Stomach smooth muscle (tissue), 2 donors: ENCODE measurements at regions not wholly inside any gene's neighbourhood (a gene's known extent, or its start where the extent isn't known, plus 50 kb on each side); places are given as distances from the start of the nearest gene placed in this dataset.

Experiments used
- H3K27ac ChIP-seq: one replicate; pipeline ENCODE4 v1.7.0; 2013; ENCODE audit warnings: mild to moderate bottlenecking, low read length, inconsistent platforms
- H3K27me3 ChIP-seq, 2 donors: one replicate each; pipeline ENCODE4 v1.7.0; 2013; ENCODE audit warnings: low read length in 2 of 2; ENCODE audit not compliant: insufficient read depth in 2 of 2, control insufficient read depth in 1 of 2
- H3K36me3 ChIP-seq, 2 donors: one replicate each; pipeline ENCODE4 v1.7.0; 2013; ENCODE audit warnings: low read length in 2 of 2; ENCODE audit not compliant: control insufficient read depth in 2 of 2, insufficient read depth in 2 of 2
- H3K4me1 ChIP-seq: one replicate; pipeline ENCODE4 v1.7.0; 2013; ENCODE audit warnings: low read length; ENCODE audit not compliant: control insufficient read depth, insufficient read depth
- H3K4me3 ChIP-seq, 2 donors: one replicate each; pipeline ENCODE4 v1.7.0; 2013; ENCODE audit warnings: low read length in 2 of 2
- H3K9ac ChIP-seq, 2 donors: one replicate each; pipeline ENCODE4 v1.7.0; 2013; ENCODE audit warnings: low read length in 2 of 2, mild to moderate bottlenecking in 1 of 2
- H3K9me3 ChIP-seq, 2 donors: one replicate each; pipeline ENCODE4 v1.7.0; 2013; ENCODE audit warnings: low read length in 2 of 2; ENCODE audit not compliant: control insufficient read depth in 2 of 2
- donor health status: healthy.
- donor health status: Pancreatic carcinoma.

GRCh38 chr7:109343678-109344077, 774.0 kb downstream of the DNAJB9 start:
- Histone ChIP-seq H3K36me3 (no peaks in the 10 kb centered on the region), H3K9ac (no peak overlapping the region), H3K27ac (no peak overlapping the region), H3K4me1 (no peaks in the 10 kb centered on the region), H3K27me3 (no peaks in the 10 kb centered on the region), H3K9me3 (no peaks in the 10 kb centered on the region), H3K4me3 (no peak overlapping the region)

- Histone ChIP-seq H3K4me3 (no peak overlapping the region), H3K9ac (no peak overlapping the region), H3K27me3 (no peaks in the 10 kb centered on the region), H3K4me1 (no peaks in the 10 kb centered on the region), H3K36me3 (no peaks in the 10 kb centered on the region), H3K27ac (no peak overlapping the region), H3K9me3 (no peaks in the 10 kb centered on the region)
Observed at GRCh38 chr7:109351493-109351892, 781.8 kb downstream of the DNAJB9 start.

DNA sequence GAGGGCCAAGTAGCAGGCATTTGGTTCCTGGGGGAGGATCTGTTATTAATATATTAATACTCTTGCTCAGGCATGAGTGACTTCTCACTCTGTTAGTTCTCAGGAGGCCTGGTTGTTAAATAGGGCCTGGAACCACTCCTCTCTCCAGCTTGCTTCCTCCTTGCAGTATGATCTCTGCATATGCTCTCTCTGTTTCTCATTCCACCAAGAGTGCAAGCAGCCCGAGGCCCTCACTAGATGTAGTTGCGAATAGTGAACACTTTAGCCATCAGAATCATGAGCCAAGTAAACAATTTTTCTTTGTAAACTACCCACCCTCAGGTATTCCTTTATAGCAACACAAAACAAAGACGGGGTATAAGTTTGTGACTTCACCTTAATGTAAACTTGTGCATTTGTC, 784.3 kb downstream of the DNAJB9 start:
- no peak overlapping the region for H3K27ac ChIP-seq

DNA sequence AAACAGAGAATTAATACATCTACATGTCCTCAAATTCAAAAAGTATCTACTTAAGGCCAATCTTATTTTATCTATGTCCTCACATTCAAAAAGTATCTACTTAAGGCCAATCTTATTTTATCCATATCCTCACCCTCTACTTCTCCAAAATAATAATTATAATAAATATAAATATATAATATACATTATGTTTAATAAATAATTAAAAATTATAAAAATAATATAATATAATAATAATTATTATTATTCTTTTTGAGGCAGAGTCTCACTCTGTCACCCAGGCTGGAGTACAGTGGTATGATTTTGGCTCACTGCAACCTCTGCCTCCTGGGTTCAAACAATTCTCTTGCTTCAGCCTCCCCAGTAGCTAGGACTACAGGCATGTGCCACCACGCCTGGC, 784.9 kb downstream of the DNAJB9 start:
- Histone ChIP-seq H3K9ac (no peak overlapping the region), H3K9me3 (no peaks in the 10 kb centered on the region), H3K4me3 (no peak overlapping the region), H3K27me3 (no peaks in the 10 kb centered on the region), H3K36me3 (no peaks in the 10 kb centered on the region), H3K27ac (no peak overlapping the region), H3K4me1 (no peaks in the 10 kb centered on the region)

More for the DNA sequence above, 784.3 kb downstream of the DNAJB9 start:
- Histone ChIP-seq H3K36me3 (no peaks in the 10 kb centered on the region), H3K4me3 (no peak overlapping the region), H3K9ac (no peak overlapping the region), H3K9me3 (no peaks in the 10 kb centered on the region), H3K27me3 (no peaks in the 10 kb centered on the region), H3K4me1 (no peaks in the 10 kb centered on the region)

- H3K9me3 ChIP-seq, result no peaks in the 10 kb centered on the region
- H3K9ac ChIP-seq, result no peak overlapping the region
- H3K4me3 ChIP-seq, result no peak overlapping the region
- H3K27ac ChIP-seq, result no peak overlapping the region
- H3K4me1 ChIP-seq, result no peaks in the 10 kb centered on the region
- no peaks in the 10 kb centered on the region for H3K36me3 ChIP-seq
- no peaks in the 10 kb centered on the region for H3K27me3 ChIP-seq
Observed at GRCh38 chr7:109375823-109376222, 806.1 kb downstream of the DNAJB9 start.

GRCh38 chr7:109376576-109376975, 806.9 kb downstream of the DNAJB9 start:
- Histone ChIP-seq H3K4me1 (no peaks in the 10 kb centered on the region), H3K9ac (no peak overlapping the region), H3K36me3 (no peaks in the 10 kb centered on the region), H3K4me3 (no peak overlapping the region), H3K27me3 (no peaks in the 10 kb centered on the region), H3K27ac (no peak overlapping the region), H3K9me3 (no peaks in the 10 kb centered on the region)

GRCh38 chr7:109377076-109377884, 807.6 kb downstream of the DNAJB9 start:
- H3K36me3 ChIP-seq, result no peaks in the 10 kb centered on the region
- no peaks in the 10 kb centered on the region for H3K4me1 ChIP-seq
- no peak overlapping the region for H3K27ac ChIP-seq
- no peak overlapping the region for H3K9ac ChIP-seq
- no peak overlapping the region for H3K4me3 ChIP-seq
- no peaks in the 10 kb centered on the region for H3K9me3 ChIP-seq
- H3K27me3 ChIP-seq, result no peaks in the 10 kb centered on the region

DNA sequence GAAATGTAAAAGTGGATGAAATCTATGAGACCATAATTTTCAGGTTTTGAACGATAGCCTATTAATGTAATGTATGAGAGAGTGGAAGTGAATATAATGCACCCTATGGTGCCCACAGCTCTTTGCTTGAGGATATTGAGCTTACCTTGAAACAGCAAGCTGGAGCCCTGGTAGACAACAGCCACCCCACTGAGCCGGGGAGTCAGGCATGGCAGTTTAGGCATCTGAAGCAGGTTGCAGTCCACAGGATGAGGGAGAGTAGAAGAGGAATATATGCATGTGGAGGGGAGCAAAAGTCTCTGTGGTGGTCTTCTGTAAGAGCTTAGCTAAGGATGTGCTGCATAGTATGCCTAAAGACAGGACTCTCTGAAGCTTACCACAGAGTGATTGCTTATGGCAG, 817.3 kb downstream of the DNAJB9 start:
- no peaks in the 10 kb centered on the region for H3K36me3 ChIP-seq

DNA sequence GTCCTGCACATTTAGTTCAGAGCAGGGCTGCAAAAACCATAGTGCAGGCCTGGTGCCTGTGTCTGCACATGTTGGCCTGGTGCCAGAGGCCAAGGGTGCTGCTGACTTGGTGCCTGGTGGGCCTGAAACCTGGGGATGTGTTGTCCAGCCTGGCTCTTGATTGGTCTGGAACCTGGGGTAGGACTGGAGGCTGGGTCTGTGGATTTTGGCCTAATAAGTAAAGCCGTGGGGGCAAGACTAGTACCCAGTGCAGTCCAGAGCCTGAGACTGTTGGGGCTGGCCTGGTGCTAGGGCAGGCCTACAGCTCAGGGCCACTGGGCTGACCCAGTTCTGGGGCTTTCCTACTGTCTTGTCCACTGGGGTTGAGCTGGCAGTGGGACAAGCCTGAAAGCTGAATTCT, 817.9 kb downstream of the DNAJB9 start:
- Histone ChIP-seq H3K9ac (no peak overlapping the region), H3K27me3 (no peaks in the 10 kb centered on the region), H3K36me3 (no peaks in the 10 kb centered on the region), H3K4me3 (no peak overlapping the region), H3K4me1 (no peaks in the 10 kb centered on the region), H3K9me3 (no peaks in the 10 kb centered on the region), H3K27ac (no peak overlapping the region)

More for the DNA sequence above, 817.3 kb downstream of the DNAJB9 start:
- Histone ChIP-seq H3K27ac (no peak overlapping the region), H3K9me3 (no peaks in the 10 kb centered on the region), H3K4me1 (no peaks in the 10 kb centered on the region), H3K4me3 (no peak overlapping the region), H3K9ac (no peak overlapping the region), H3K27me3 (no peaks in the 10 kb centered on the region)

GRCh38 chr7:109391240-109391639, 821.6 kb downstream of the DNAJB9 start:
- Histone ChIP-seq H3K27me3 (no peaks in the 10 kb centered on the region), H3K4me3 (no peak overlapping the region), H3K27ac (no peak overlapping the region), H3K9ac (no peak overlapping the region), H3K9me3 (no peaks in the 10 kb centered on the region), H3K4me1 (no peaks in the 10 kb centered on the region), H3K36me3 (no peaks in the 10 kb centered on the region)

DNA sequence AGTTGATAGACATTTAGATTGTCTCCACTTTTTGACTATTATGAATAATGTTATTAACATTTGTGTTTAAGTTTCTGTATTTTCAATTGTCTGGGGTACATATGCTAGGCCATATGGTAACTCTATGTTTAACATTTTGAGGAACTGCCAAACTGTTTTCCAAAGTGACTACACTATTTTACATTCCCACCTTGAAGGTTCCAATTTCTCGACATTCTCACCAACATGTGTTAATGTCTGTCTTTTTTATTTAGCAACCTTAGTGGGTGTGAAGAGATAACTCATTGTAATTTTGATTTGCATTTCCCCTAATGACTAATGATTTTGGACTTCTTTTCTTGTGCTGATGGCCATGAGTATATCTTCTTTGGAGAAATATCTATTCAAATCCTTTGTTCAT, 832.4 kb downstream of the DNAJB9 start:
- Histone ChIP-seq H3K36me3 (no peaks in the 10 kb centered on the region), H3K9ac (no peak overlapping the region), H3K4me1 (no peaks in the 10 kb centered on the region), H3K9me3 (no peaks in the 10 kb centered on the region), H3K4me3 (no peak overlapping the region), H3K27ac (no peak overlapping the region), H3K27me3 (no peaks in the 10 kb centered on the region)
